ENCODE measurements at regions not wholly inside any gene's neighbourhood (a gene's known extent, or its start where the extent isn't known, plus 50 kb on each side); places are given as distances from the start of the nearest gene placed in this dataset.

- no peak for DNase-seq
- no peak overlapping the region for H4K12ac ChIP-seq (ENCODE audit: low read depth, low read length)
- no peak overlapping the region for H3K14ac ChIP-seq (ENCODE audit: low read length)
- no peak overlapping the region for H2AK5ac ChIP-seq (ENCODE audit: low read length)
- no peaks in the 10 kb centered on the region for H3K4me1 ChIP-seq (ENCODE audit: control insufficient read depth in 1 of 2, insufficient read depth in 2 of 2, low read length in 2 of 2)
- no peaks in the 10 kb centered on the region for H3K79me2 ChIP-seq (ENCODE audit: control insufficient read depth, insufficient read depth, low read length, poor library complexity)
- H2BK5ac ChIP-seq (ENCODE audit: low read depth, low read length, poor library complexity), result no peak overlapping the region
- no peak overlapping the region for H2AFZ ChIP-seq (ENCODE audit: insufficient read depth, low read length, poor library complexity)
- no CpG with 5 or more reads among the region's 4 CpGs for WGBS (ENCODE audit: extremely low coverage, insufficient coverage, insufficient read length)
- no peak overlapping the region for H3K4me3 ChIP-seq (ENCODE audit: low read depth, low read length)
- H3K23ac ChIP-seq (ENCODE audit: low read length), result no peak overlapping the region
- H4K8ac ChIP-seq (ENCODE audit: low read depth, low read length), result no peak overlapping the region
- no peaks in the 10 kb centered on the region for H3K27me3 ChIP-seq (ENCODE audit: insufficient read depth, low read length)
- no peaks in the 10 kb centered on the region for H3K79me1 ChIP-seq (ENCODE audit: low read length)
- H2BK12ac ChIP-seq (ENCODE audit: low read length), result no peak overlapping the region
- no peak overlapping the region for H3K9ac ChIP-seq (ENCODE audit: low read length)
- H3K4me2 ChIP-seq (ENCODE audit: low read length), result no peak overlapping the region
- no peaks in the 10 kb centered on the region for H3K9me3 ChIP-seq (ENCODE audit: insufficient read depth, low read depth, low read length)
- H3K18ac ChIP-seq (ENCODE audit: low read length), result no peak overlapping the region
- H3K36me3 ChIP-seq (ENCODE audit: control insufficient read depth in 1 of 2, insufficient read depth in 2 of 2, low read length in 2 of 2), result no peaks in the 10 kb centered on the region
- H3K4ac ChIP-seq (ENCODE audit: low read depth, low read length), result no peak overlapping the region
- H2BK120ac ChIP-seq (ENCODE audit: insufficient read depth, low read length, poor library complexity), result no peak overlapping the region
- no peak overlapping the region for H3K27ac ChIP-seq (ENCODE audit: low read depth, low read length)
- no peak overlapping the region for H4K91ac ChIP-seq (ENCODE audit: low read depth, low read length)
These were observed 593.9 kb upstream of the GRAMD2B start for GRCh38 chr5:125829349-125829748.

GRCh38 chr5:125833398-125833797, 589.8 kb upstream of the GRAMD2B start:
- H3K36me3 ChIP-seq (ENCODE audit: control insufficient read depth in 1 of 2, insufficient read depth in 2 of 2, low read length in 2 of 2), result no peaks in the 10 kb centered on the region
- H3K4me2 ChIP-seq (ENCODE audit: low read length), result no peak overlapping the region
- DNase-seq, result no peak
- no peak overlapping the region for H4K12ac ChIP-seq (ENCODE audit: low read depth, low read length)
- H3K18ac ChIP-seq (ENCODE audit: low read length), result no peak overlapping the region
- H2AK5ac ChIP-seq (ENCODE audit: low read length), result no peak overlapping the region
- no peaks in the 10 kb centered on the region for H3K9me3 ChIP-seq (ENCODE audit: insufficient read depth, low read depth, low read length)
- H2AFZ ChIP-seq (ENCODE audit: insufficient read depth, low read length, poor library complexity), result no peak overlapping the region
- H3K79me1 ChIP-seq (ENCODE audit: low read length), result no peaks in the 10 kb centered on the region
- H3K4ac ChIP-seq (ENCODE audit: low read depth, low read length), result no peak overlapping the region
- H2BK12ac ChIP-seq (ENCODE audit: low read length), result no peak overlapping the region
- no peak overlapping the region for H4K91ac ChIP-seq (ENCODE audit: low read depth, low read length)
- H3K4me1 ChIP-seq (ENCODE audit: control insufficient read depth in 1 of 2, insufficient read depth in 2 of 2, low read length in 2 of 2), result peaks cover 2 to 4% of the 10 kb centered on the region in 2 experiments
- H3K27me3 ChIP-seq (ENCODE audit: insufficient read depth, low read length), result no peaks in the 10 kb centered on the region
- H4K8ac ChIP-seq (ENCODE audit: low read depth, low read length), result no peak overlapping the region
- H3K9ac ChIP-seq (ENCODE audit: low read length), result no peak overlapping the region
- no peak overlapping the region for H3K23ac ChIP-seq (ENCODE audit: low read length)
- H2BK5ac ChIP-seq (ENCODE audit: low read depth, low read length, poor library complexity), result no peak overlapping the region
- no peaks in the 10 kb centered on the region for H3K79me2 ChIP-seq (ENCODE audit: control insufficient read depth, insufficient read depth, low read length, poor library complexity)
- no CpG with 5 or more reads among the region's 2 CpGs for WGBS (ENCODE audit: extremely low coverage, insufficient coverage, insufficient read length)
- no peak overlapping the region for H2BK120ac ChIP-seq (ENCODE audit: insufficient read depth, low read length, poor library complexity)
- H3K4me3 ChIP-seq (ENCODE audit: low read depth, low read length), result no peak overlapping the region
- H3K27ac ChIP-seq (ENCODE audit: low read depth, low read length), result no peak overlapping the region
- H3K14ac ChIP-seq (ENCODE audit: low read length), result no peak overlapping the region

- Histone ChIP-seq H3K79me1 (ENCODE audit: low read length) (no peaks in the 10 kb centered on the region), H3K4me3 (ENCODE audit: low read depth, low read length) (no peak overlapping the region)
- WGBS (ENCODE audit: extremely low coverage, insufficient coverage, insufficient read length), result no CpG with 5 or more reads among the region's 10 CpGs
These were observed 588.6 kb upstream of the GRAMD2B start for GRCh38 chr5:125834438-125835115.

GRCh38 chr5:125835293-125836172, 587.7 kb upstream of the GRAMD2B start:
- Histone ChIP-seq H2BK5ac (ENCODE audit: low read depth, low read length, poor library complexity) (no peak overlapping the region), H3K36me3 (ENCODE audit: control insufficient read depth in 1 of 2, insufficient read depth in 2 of 2, low read length in 2 of 2) (no peaks in the 10 kb centered on the region)
- no CpG with 5 or more reads among the region's 11 CpGs for WGBS (ENCODE audit: extremely low coverage, insufficient coverage, insufficient read length)

More at GRCh38 chr5:125834438-125835115, 588.6 kb upstream of the GRAMD2B start:
- Histone ChIP-seq H3K9ac (ENCODE audit: low read length) (no peak overlapping the region), H2BK5ac (ENCODE audit: low read depth, low read length, poor library complexity) (no peak overlapping the region), H2BK120ac (ENCODE audit: insufficient read depth, low read length, poor library complexity) (no peak overlapping the region), H2BK12ac (ENCODE audit: low read length) (no peak overlapping the region), H4K12ac (ENCODE audit: low read depth, low read length) (no peak overlapping the region), H2AFZ (ENCODE audit: insufficient read depth, low read length, poor library complexity) (no peak overlapping the region), H3K23ac (ENCODE audit: low read length) (no peak overlapping the region), H3K79me2 (ENCODE audit: control insufficient read depth, insufficient read depth, low read length, poor library complexity) (no peaks in the 10 kb centered on the region), H4K91ac (ENCODE audit: low read depth, low read length) (no peak overlapping the region), H3K36me3 (ENCODE audit: control insufficient read depth in 1 of 2, insufficient read depth in 2 of 2, low read length in 2 of 2) (no peaks in the 10 kb centered on the region), H3K18ac (ENCODE audit: low read length) (no peak overlapping the region), H3K9me3 (ENCODE audit: insufficient read depth, low read depth, low read length) (no peaks in the 10 kb centered on the region), H3K14ac (ENCODE audit: low read length) (no peak overlapping the region), H2AK5ac (ENCODE audit: low read length) (no peak overlapping the region), H3K27me3 (ENCODE audit: insufficient read depth, low read length) (no peaks in the 10 kb centered on the region), H3K4ac (ENCODE audit: low read depth, low read length) (no peak overlapping the region), H4K8ac (ENCODE audit: low read depth, low read length) (no peak overlapping the region), H3K4me1 (ENCODE audit: control insufficient read depth in 1 of 2, insufficient read depth in 2 of 2, low read length in 2 of 2) (peaks cover 2 to 4% of the 10 kb centered on the region in 2 experiments), H3K27ac (ENCODE audit: low read depth, low read length) (no peak overlapping the region), H3K4me2 (ENCODE audit: low read length) (no peak overlapping the region)
- DNase-seq, result no peak

More at GRCh38 chr5:125835293-125836172, 587.7 kb upstream of the GRAMD2B start:
- Histone ChIP-seq H3K14ac (ENCODE audit: low read length) (no peak overlapping the region), H3K79me2 (ENCODE audit: control insufficient read depth, insufficient read depth, low read length, poor library complexity) (no peaks in the 10 kb centered on the region), H3K4me2 (ENCODE audit: low read length) (no peak overlapping the region), H2BK12ac (ENCODE audit: low read length) (no peak overlapping the region), H3K4ac (ENCODE audit: low read depth, low read length) (no peak overlapping the region), H4K8ac (ENCODE audit: low read depth, low read length) (no peak overlapping the region), H3K4me3 (ENCODE audit: low read depth, low read length) (no peak overlapping the region), H3K27ac (ENCODE audit: low read depth, low read length) (no peak overlapping the region), H2BK120ac (ENCODE audit: insufficient read depth, low read length, poor library complexity) (no peak overlapping the region), H2AK5ac (ENCODE audit: low read length) (no peak overlapping the region), H2AFZ (ENCODE audit: insufficient read depth, low read length, poor library complexity) (no peak overlapping the region), H3K9me3 (ENCODE audit: insufficient read depth, low read depth, low read length) (no peaks in the 10 kb centered on the region), H3K23ac (ENCODE audit: low read length) (no peak overlapping the region), H3K79me1 (ENCODE audit: low read length) (no peaks in the 10 kb centered on the region), H3K4me1 (ENCODE audit: control insufficient read depth in 1 of 2, insufficient read depth in 2 of 2, low read length in 2 of 2) (peaks cover 2 to 4% of the 10 kb centered on the region in 2 experiments), H3K18ac (ENCODE audit: low read length) (no peak overlapping the region), H4K91ac (ENCODE audit: low read depth, low read length) (no peak overlapping the region), H4K12ac (ENCODE audit: low read depth, low read length) (no peak overlapping the region), H3K9ac (ENCODE audit: low read length) (no peak overlapping the region), H3K27me3 (ENCODE audit: insufficient read depth, low read length) (no peaks in the 10 kb centered on the region)
- peak; percentile 3 to 37 for DNase-seq
